Gastrocnemius medialis (tissue), 4 donors: ENCODE measurements at regions not wholly inside any gene's neighbourhood (a gene's known extent, or its start where the extent isn't known, plus 50 kb on each side); places are given as distances from the start of the nearest gene placed in this dataset.

Source experiments
- ATAC-seq, 2 donors: fragments of 150-250 bp; one replicate each; pipeline ENCODE4 v1.9.1; 2016
- DNase-seq, 2 donors: peaks; one replicate each; pipeline ENCODE4 v3.0.0-alpha.2; 2019
- H3K27ac ChIP-seq, 4 donors: fragments of 200-600 bp; sonication (generic); 1 replicate in 1 of 4; 2 replicates in 3 of 4; pipeline ENCODE4 v1.5.1; 2016 to 2018; ENCODE audit warnings: mild to moderate bottlenecking in 2 of 4, moderate library complexity in 1 of 4
- H3K27me3 ChIP-seq, 3 donors: fragments of 200-600 bp; sonication (generic) in 2 of 3; 1 replicate in 1 of 3; 2 replicates in 2 of 3; pipeline versions ENCODE4 v1.5.1 to v1.6.0; 2016 to 2019; ENCODE audit warnings: mild to moderate bottlenecking in 1 of 3, moderate library complexity in 1 of 3
- H3K36me3 ChIP-seq, 2 donors: fragments of 200-600 bp; sonication (generic) in 1 of 2; one replicate each; pipeline ENCODE4 v1.5.1; 2017 to 2018
- H3K4me1 ChIP-seq, 2 donors: fragments of 200-600 bp; sonication (generic) in 1 of 2; one replicate each; pipeline ENCODE4 v1.5.1; 2016 to 2017; ENCODE audit warnings: mild to moderate bottlenecking in 2 of 2
- H3K4me3 ChIP-seq, 4 donors: fragments of 200-600 bp; sonication (generic) in 3 of 4; 1 replicate in 1 of 4; 2 replicates in 3 of 4; pipeline ENCODE4 v1.5.1; 2016 to 2019; ENCODE audit warnings: mild to moderate bottlenecking in 2 of 4
- H3K9me3 ChIP-seq, 3 donors: fragments of 200-600 bp; sonication (generic) in 2 of 3; 1 replicate in 1 of 3; 2 replicates in 2 of 3; pipeline ENCODE4 v1.5.1; 2016 to 2019
- POLR2A ChIP-seq, 2 donors: fragments of 450-650 bp; IDR thresholded peaks; one replicate each; pipeline ENCODE4 v1.6.1; 2017; ENCODE audit warnings: antibody characterized with exemption in 2 of 2, mild to moderate bottlenecking in 2 of 2, moderate library complexity in 2 of 2
- in situ Hi-C, 4 donors: fragments of 200-750 bp; cut with MboI; loops; one replicate each; pipeline versions ENCODE4 v1.15.0 to v1.8.0; 2017; ENCODE audit warnings: low sequenced_read_pairs in 4 of 4
- intact Hi-C: fragments of 100-400 bp; cut with DNase I; formaldehyde crosslinking; loops from one replicate; pipeline ENCODE4 v1.15.1; 2023; ENCODE audit warnings: low total_unique reads
- TF ChIP-seq, protein P1 (sequence below), 5 experiments: fragments of 450-650 bp in 3 of 5; fragments of 200-600 bp in 2 of 5; sonication (generic) in 2 of 5; IDR thresholded peaks in 4 of 5; conservative IDR thresholded peaks in 1 of 5; 1 replicate in 4 of 5; 2 replicates in 1 of 5; pipeline ENCODE4 v1.5.1; 2016 to 2019; ENCODE audit warnings: antibody characterized with exemption in 5 of 5, mild to moderate bottlenecking in 3 of 5, moderate library complexity in 3 of 5

DNA sequence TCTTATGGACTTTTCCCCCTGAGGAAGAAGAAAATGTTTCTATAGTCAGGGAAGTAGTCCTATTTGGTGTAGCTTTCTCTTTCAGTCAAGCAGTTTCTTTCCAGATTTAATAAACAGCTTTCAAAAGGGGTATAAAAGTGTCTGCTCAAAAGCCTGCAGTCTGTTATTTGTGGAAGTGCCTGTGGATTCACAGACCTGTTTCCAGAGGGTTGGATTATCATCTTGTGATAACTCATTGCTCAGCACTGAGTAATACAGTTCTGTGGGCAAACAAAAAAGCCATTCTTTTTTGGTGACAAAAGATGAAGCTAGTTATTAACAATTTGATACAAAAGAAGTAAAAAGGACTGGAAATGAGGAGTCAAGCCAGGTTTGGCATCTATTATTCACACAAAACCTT, 358.2 kb upstream of the ID4 start:
- Histone ChIP-seq H3K36me3 (no peaks in the 10 kb centered on the region), H3K27me3 (no peaks in the 10 kb centered on the region), H3K27ac (no peak overlapping the region), H3K4me1 (no peaks in the 10 kb centered on the region), H3K4me3 (no peak overlapping the region), H3K9me3 (no peaks in the 10 kb centered on the region)
- DNase-seq (no peak), ATAC-seq (no peak)
- TF ChIP-seq, protein P1, sequence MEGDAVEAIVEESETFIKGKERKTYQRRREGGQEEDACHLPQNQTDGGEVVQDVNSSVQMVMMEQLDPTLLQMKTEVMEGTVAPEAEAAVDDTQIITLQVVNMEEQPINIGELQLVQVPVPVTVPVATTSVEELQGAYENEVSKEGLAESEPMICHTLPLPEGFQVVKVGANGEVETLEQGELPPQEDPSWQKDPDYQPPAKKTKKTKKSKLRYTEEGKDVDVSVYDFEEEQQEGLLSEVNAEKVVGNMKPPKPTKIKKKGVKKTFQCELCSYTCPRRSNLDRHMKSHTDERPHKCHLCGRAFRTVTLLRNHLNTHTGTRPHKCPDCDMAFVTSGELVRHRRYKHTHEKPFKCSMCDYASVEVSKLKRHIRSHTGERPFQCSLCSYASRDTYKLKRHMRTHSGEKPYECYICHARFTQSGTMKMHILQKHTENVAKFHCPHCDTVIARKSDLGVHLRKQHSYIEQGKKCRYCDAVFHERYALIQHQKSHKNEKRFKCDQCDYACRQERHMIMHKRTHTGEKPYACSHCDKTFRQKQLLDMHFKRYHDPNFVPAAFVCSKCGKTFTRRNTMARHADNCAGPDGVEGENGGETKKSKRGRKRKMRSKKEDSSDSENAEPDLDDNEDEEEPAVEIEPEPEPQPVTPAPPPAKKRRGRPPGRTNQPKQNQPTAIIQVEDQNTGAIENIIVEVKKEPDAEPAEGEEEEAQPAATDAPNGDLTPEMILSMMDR (IDR thresholded peaks at IDR 0.05 in 4 of 5, conservative IDR thresholded peaks at IDR 0.05 in 1 of 5): no peak
- TF ChIP-seq POLR2A (IDR thresholded peaks at IDR 0.05): no peak
- in situ Hi-C loops (no loop called here), intact Hi-C loops (no loop called here)

DNA sequence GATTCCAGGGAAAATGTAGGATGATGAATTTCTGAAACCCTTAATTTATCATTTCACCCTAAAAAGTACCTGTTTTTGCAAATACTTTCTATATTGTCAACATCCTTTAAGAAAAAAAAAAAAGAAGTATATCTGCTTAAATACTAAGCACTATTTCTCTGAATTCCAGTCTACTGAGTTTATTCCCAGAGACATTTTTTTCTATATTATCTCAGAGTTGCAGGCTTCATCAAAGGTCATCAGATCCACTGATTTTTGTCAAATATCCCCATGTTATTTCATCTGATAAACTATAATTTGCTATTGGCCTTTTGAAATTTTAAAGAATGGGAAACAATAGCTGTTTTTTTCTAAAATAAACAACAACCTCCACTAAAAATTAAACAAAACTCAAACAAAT, 357.6 kb upstream of the ID4 start:
- ATAC-seq (no peak), DNase-seq (no peak)
- Histone ChIP-seq H3K9me3 (no peaks in the 10 kb centered on the region), H3K27ac (no peak overlapping the region), H3K4me1 (no peaks in the 10 kb centered on the region), H3K4me3 (no peak overlapping the region), H3K36me3 (no peaks in the 10 kb centered on the region), H3K27me3 (no peaks in the 10 kb centered on the region)
- TF ChIP-seq POLR2A (IDR thresholded peaks at IDR 0.05): no peak
- TF ChIP-seq, protein P1 (IDR thresholded peaks at IDR 0.05 in 4 of 5, conservative IDR thresholded peaks at IDR 0.05 in 1 of 5): no peak
- intact Hi-C loops: no loop called here
- in situ Hi-C loops: no loop called here

DNA sequence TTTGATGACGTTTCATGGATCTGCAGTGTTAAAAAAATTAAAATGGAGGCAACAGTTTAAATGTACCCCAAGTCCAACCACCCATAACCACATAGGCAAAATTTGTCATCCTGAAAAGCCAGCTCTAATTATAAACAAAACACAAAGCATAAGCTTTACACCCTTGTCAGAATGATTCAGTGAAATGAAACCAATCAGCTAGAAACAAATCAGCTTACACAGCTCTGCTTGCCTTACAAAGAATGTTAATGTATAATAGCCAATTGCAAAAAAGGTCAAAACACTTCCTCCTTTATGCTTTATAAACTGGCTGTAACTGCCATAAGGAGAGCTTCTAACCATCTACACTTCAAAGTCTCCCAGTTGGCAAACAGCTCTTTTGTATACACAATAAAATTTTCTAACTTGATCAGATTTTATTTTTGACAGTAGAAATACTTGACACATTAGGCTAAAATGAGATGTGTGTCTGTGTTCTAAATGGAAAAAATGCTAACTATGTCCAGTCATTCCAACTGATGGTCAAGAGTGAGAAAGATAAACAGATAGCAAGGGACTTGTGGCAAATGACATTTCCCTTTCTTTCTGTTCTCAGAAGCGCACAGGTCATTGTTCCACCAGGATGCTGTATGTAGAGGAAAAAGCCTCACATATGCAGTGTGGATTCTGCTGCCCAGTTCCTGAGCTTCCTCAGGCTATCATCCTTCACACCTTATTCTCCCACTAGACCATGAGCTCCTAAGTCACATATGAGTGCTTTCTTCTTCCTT, 344.3 kb upstream of the ID4 start:
- intact Hi-C loops (no loop called here), in situ Hi-C loops (no loop called here)
- ATAC-seq (no peak), DNase-seq (no peak)
- Histone ChIP-seq H3K27me3 (no peaks in the 10 kb centered on the region), H3K36me3 (no peaks in the 10 kb centered on the region), H3K4me1 (no peaks in the 10 kb centered on the region), H3K27ac (no peak overlapping the region), H3K9me3 (no peaks in the 10 kb centered on the region), H3K4me3 (no peak overlapping the region)
- TF ChIP-seq, protein P1 (IDR thresholded peaks at IDR 0.05 in 4 of 5, conservative IDR thresholded peaks at IDR 0.05 in 1 of 5): no peak
- no peak for TF ChIP-seq POLR2A (IDR thresholded peaks at IDR 0.05)

DNA sequence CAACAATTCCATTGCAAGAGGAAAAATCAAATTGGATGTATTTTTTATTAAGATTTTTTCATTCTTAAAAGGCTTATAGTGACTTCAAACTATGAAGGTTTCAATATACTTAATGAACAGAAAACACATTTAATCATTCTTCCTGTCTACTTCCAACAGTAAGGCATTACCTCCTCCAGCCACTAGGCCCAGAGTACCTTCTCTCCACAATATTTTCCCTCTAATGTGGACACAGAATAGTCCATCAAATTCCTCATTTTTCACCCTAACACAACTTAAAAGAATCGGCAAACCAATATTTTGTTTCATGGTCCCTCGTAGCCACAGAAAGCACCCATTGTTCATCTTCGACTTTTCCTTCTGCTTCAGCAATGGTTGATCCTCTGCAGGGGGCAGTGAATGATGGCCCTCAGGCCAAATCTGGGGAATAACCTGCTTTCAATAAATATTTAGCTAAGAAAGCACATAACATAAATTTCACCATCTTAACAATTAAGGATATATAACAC, 335.4 kb upstream of the ID4 start:
- in situ Hi-C loops (no loop called here), intact Hi-C loops (no loop called here)
- H3K9me3 ChIP-seq: no peaks in the 10 kb centered on the region

More for the DNA sequence above, 335.4 kb upstream of the ID4 start:
- no peak for ATAC-seq
- no peak for DNase-seq
- TF ChIP-seq, protein P1 (IDR thresholded peaks at IDR 0.05 in 4 of 5, conservative IDR thresholded peaks at IDR 0.05 in 1 of 5): no peak
- no peak for TF ChIP-seq POLR2A (IDR thresholded peaks at IDR 0.05)
- Histone ChIP-seq H3K36me3 (no peaks in the 10 kb centered on the region), H3K4me3 (no peak overlapping the region), H3K4me1 (no peaks in the 10 kb centered on the region), H3K27me3 (no peaks in the 10 kb centered on the region), H3K27ac (no peak overlapping the region)
